Stimulated activated CD8-positive, alpha-beta memory T cell treated with anti-CD3 and anti-CD28 coated beads, Interleukin-2, amount 100 ng/mL, for 1 hour (primary cell): ENCODE measurements at regions not wholly inside any gene's neighbourhood (a gene's known extent, or its start where the extent isn't known, plus 50 kb on each side); places are given as distances from the start of the nearest gene placed in this dataset.

Experiments
- DNase-seq, 2 donors: peaks; one replicate each; pipeline ENCODE4 v3.0.0-alpha.2; 2020; ENCODE audit warnings: low read depth in 2 of 2

DNA sequence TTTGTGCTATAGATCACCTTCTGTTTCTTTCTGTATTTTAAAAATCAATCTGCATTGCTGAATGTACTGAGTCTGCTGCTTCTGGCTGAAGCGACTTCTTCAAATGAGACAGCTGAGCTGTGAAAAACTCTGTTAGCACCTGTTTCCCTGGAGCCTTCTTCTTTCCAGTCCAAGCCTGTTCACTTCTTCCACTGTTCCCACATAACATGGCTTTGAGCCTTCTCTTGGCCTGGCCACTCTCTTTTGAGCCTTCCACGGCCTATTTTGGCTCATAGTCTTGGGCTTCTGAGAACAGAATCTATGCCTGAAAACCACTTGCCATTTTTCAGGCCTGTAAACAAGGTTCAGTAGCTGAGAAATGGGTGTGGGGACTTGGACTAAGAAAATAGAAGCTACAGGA lies 132.9 kb upstream of the IGFBP7 start:
- no peak for DNase-seq

DNA sequence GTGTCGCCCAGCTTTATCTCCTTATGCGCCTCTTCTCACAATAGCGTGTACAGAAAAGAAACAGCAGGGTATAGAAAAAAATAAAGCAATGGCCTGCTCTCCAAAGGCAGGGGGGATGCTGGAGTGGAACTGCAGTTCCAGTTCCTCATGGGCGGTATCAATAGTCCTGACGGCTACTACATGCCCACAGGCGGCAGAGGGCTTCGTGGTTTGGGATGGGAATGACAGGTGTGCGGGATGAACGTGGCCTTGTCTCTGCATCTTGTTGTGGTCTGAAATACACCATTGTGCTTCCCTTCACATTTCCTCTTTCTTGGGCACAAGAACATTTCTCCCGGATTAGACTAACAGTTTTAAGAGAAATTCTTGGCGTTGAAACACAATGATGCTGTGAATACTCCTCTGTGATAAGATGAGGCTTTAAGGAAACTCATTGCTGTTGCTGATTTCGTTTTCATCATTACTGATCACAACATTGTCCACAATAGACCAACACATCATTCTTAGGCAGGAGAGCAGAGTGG lies 124.1 kb upstream of the IGFBP7 start:
- no peak for DNase-seq

- DNase-seq, result no peak
Observed at GRCh38 chr4:57233386-57233785, 123.2 kb upstream of the IGFBP7 start.

DNA sequence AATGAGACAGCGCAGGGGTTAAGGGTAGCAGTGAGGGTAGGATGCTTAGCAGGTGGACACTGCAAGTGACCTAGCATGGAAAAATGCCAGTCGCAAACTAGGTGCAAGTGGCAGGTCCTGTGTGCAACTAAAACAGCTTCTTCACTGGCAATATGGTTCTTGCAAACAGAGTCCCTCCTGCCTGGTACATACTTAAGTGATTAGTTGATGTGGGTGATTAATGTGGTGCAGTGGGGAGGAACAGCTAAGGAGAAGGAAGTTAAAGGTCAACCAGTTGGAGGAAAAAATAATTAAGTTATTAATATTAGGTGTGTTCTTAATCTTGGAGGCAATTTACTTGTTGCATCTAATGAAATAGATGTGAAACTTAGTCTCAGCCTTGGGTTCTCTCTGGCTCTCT lies 121.6 kb upstream of the IGFBP7 start:
- DNase-seq, result no peak

DNA sequence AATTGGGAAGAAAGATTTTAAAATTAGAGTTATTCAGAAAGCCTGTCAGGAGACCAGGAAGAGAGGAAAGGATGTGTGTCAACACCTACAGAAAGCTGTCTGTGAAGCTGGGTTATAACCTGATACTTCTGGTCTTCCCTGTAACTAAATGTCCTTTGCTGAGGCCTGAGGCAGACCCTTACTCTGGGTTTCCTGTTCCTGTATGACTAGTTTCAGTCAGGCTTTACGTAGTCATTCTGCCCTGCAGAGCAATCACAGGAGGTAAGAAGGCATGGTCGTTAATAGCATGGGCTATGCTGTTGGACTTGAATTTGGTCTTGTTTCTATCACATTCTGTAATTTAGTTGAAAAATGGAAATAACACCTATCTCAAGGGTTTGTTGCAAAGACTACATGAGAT lies 110.5 kb upstream of the IGFBP7 start:
- no peak for DNase-seq

DNA sequence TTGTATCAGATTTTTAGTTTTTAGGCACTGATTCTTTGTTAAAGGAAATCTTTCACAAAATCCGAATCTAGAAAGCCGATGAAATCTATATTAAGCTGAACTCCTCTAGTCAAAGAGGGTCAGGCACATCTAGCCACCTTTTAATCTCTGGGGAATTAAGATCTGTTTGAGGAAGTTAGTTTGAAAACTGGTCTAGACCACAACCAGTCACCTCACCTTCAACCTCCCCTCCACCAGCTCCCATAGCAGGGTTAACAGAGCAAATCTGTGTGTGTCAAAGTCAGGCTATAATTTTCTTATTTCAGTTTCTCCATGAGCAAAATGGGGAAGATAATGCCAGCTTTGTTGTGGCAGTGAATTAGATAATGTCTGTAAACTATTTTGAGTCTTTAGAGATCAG lies 110.0 kb upstream of the IGFBP7 start:
- DNase-seq, result no peak

GRCh38 chr4:57219431-57219830 lies 109.2 kb upstream of the IGFBP7 start:
- no peak for DNase-seq

DNA sequence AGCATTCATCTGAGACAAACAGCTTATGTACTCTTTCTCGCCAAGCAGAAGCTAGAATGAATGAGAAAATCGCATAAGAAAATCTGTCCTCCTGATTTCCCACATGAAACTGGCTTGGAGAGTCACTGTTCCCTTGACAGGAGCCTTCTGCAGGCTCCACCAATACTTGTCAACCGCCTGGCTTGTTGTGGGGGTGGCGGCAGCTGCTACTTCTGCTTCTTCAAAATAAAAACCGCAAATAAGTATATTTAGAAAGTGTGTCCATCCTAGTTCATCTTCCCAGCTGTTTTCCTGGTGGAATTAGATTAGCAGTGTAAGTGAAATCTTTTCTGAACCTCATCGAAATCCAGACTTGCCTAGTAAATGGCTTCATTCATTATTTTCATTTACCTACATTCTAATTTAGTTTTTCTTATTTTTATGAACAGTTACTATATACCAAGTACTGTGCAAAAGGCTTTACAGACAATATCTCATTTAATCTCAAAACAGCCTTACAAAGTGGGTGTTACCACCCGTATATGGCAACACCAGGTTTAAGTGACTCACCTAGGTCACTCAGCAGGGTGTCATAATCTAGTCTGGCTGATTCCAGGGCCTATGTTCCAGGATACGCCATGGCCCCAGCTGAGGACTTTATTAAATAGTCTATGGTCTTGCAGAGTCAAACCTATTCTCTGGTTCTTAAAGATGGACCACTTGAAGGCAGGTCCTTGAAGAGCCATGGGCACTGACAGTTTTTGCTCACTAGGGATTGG lies 104.6 kb upstream of the IGFBP7 start:
- DNase-seq, result no peak

DNA sequence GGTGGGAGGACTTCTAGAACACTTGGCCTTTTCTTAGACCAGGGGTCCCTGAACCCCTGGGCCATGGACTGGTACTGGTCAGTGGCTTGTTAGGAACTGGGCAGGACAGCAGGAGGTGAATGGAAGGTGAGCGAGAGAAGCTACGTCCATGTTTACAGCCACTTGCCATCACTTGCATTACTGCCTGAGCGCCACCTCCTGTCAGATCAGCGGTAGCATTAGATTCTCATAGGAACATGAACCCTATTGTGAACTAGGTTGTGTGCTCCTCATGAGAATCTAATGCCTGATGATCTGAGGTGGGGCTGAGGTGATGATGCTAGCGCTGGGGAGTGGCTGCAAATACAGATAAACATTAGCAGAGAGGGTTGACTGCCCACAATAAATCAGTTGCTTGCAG lies 100.9 kb upstream of the IGFBP7 start:
- no peak for DNase-seq

DNA sequence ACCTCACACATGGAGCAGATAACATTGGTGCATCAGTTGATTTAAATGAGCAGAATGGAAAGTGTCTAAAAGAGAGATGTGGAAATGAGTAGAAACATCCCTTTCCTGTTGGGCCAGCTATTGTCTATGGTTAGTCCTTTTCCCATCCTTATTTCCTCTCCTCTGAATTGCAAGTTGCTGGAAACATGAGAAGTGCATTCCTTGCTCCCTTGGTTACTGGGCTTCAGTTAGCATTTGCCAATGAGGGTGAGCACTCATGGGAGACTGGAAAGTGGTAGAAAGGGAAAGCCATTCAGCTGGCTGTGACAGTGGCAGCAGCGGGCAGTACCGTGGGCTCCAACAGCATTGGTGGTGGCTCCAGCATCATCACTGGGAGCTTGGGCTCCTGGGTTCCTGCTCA lies 96.0 kb upstream of the IGFBP7 start:
- DNase-seq, result no peak

GRCh38 chr4:57205580-57205979 lies 95.4 kb upstream of the IGFBP7 start:
- DNase-seq, result no peak

DNA sequence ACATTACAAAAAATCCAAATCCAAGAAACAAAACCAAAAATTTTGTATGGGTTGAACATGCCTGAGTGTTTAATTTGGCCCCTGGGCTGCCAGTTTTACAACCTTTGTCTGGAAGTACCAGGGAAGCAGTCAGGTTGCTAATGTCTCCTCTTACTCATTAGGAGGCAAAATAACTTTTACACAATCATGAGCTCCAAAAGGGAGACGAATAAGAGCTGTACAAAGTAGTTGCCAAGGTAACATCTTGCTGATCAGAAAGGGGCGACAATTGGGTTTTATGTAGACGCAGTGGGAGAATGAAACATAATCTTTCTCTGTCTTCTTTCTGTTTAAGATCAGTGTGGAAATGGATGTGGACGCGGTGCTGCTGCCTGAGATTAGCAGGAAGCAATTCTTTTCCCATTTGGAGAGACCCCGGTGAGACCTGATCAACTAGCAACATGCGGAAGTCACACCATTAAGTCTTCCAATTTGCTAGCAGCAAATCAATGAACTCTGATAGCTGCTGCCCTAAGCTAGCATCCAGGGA lies 90.7 kb upstream of the IGFBP7 start:
- no peak for DNase-seq

DNA sequence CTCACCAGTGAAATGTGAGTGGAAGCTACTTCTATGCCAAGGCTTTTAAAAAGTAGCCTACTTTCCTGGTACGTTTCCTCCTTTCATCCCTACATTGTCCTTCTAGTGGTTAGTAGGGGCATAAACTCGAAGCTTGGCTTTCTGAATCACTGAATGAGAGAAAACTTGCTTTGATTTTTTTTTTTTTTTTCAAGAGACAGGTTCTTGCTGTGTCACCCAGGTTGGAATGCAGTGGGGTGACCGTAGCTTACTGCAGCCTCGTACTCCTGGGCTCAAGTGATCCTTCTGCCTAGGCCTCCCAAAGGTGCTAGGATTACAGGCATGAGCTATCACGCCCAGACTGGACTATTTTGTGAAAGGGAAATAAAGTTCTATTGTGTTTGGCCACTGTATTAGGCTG lies 89.1 kb upstream of the IGFBP7 start:
- DNase-seq, result no peak

- no peak for DNase-seq
Observed at GRCh38 chr4:57195622-57196021, 85.4 kb upstream of the IGFBP7 start.

DNA sequence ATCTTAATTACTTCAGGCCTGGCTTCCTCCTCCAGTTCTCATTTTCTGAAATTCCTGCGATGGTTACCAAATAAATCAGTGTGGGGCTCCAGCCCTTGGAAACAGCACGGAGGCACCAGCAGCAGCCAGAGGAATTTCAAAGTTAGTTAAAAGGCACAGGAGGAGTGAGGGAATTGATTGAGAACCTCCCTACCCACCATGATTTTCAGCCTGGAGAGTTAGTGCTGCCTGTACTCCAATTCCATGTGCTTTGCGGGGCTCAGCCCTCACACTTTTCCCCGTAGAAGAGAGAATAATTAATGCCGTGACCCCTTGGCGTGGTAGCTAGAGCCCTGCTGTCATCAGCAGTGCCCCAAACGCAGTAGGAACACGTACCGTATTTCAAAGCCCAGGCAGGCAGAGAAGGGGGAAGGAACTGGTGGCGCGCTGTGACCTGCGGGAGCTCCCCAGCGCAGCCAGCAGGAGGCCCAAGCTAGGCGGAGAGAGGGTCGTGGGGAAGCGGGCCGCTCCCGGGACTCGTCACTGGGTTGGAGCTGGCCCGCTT lies 84.0 kb upstream of the IGFBP7 start:
- DNase-seq, result no peak

DNA sequence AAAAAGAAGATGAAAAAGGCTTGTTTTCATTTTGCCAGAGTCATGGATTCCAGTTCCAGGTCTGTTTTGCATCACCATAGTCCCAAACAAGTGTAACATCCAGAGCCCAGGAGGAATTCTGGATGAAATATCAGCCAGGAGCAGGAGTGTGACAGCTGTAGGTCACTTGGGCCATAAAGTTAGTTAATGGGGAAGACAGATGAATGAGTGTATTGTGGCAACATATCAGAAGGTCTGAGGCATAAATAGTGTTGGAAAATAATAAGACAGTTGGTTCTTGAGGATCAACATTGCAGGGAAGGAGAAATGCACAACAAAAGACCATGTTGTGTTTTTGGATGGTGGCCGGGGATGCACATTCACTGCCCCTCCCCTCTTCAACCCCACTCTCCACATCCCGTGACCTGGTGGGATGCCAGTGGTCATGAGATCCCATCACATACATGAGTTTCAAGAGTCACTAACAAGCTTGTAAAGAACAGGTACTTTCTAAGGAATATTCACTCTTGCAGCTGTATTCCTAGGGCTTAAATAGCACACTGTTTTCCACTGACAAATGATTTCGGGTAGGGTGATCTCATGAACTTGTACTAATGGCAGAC lies 83.1 kb upstream of the IGFBP7 start:
- no peak for DNase-seq

- no peak for DNase-seq
Observed at GRCh38 chr4:57191523-57192034, 81.4 kb upstream of the IGFBP7 start.

- DNase-seq, result no peak
Observed at GRCh38 chr4:57190601-57191481, 80.7 kb upstream of the IGFBP7 start.

GRCh38 chr4:57187246-57187645 lies 77.1 kb upstream of the IGFBP7 start:
- DNase-seq, result no peak

DNA sequence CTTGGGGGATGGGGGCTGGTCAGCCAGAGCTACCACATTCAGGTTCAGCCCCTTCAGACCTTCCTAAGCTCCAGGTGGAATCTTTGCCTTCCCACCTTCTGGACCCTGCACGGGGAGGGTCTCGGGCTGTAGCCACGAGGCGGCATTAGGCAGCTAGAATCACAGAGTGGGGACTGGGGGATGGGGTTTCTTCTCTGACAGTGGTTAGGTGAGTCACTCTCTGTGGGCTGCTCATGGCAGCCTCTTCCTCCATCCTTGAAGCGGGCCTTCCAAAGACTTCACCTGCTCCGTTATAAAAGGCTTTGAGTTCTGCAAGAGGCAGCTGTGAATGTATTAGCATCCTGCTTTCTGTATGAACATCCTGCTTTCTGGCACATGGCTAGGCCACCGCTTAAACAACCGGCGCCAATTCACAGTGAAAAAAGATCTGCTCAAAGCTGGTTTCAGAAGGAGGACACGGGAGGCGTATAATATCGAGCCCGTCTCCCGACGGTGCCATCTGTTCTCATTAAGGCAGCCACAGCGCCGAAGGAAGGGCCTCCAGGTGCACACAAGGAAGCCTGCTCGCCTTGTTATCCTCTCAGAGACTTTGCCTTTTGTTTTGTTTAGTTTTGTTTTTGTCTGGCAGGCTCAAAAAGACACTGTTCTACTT lies 74.3 kb upstream of the IGFBP7 start:
- DNase-seq, result no peak
